ENCODE measurements at regions not wholly inside any gene's neighbourhood (a gene's known extent, or its start where the extent isn't known, plus 50 kb on each side); places are given as distances from the start of the nearest gene placed in this dataset.
"Not testable (repeated sequence)": the region's sequence is repeated elsewhere in the genome, so short reads cannot be mapped to it uniquely, and the experiment has no call there.

DNA sequence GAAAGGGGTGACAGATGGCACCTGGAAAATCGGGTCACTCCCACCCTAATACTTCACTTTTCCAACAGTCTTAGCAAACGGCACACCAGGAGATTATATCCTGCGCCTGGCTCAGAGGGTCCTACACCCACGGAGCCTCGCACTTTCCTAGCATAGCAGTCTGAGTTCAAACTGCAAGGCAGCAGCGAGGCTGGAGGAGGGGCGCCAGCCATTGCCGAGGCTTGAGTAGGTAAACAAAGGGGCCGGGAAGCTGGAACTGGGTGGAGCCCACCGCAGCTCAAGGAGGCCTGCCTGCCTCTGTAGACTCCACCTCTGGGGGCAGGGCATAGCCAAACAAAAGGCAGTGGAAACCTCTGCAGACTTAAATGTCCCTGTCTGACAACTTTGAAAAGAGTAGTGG, 206.5 kb upstream of the CACNA2D1 start:
- TF ChIP-seq, protein P1, sequence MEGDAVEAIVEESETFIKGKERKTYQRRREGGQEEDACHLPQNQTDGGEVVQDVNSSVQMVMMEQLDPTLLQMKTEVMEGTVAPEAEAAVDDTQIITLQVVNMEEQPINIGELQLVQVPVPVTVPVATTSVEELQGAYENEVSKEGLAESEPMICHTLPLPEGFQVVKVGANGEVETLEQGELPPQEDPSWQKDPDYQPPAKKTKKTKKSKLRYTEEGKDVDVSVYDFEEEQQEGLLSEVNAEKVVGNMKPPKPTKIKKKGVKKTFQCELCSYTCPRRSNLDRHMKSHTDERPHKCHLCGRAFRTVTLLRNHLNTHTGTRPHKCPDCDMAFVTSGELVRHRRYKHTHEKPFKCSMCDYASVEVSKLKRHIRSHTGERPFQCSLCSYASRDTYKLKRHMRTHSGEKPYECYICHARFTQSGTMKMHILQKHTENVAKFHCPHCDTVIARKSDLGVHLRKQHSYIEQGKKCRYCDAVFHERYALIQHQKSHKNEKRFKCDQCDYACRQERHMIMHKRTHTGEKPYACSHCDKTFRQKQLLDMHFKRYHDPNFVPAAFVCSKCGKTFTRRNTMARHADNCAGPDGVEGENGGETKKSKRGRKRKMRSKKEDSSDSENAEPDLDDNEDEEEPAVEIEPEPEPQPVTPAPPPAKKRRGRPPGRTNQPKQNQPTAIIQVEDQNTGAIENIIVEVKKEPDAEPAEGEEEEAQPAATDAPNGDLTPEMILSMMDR (IDR thresholded peaks at IDR 0.05; ENCODE audit: insufficient read depth, low read depth, low read length) = not testable (repeated sequence)
- not testable (repeated sequence) for TF ChIP-seq EZH2 (IDR thresholded peaks at IDR 0.05; ENCODE audit: insufficient read depth, low read length)
